NCI-H82 (cell line): ENCODE measurements at regions not wholly inside any gene's neighbourhood (a gene's known extent, or its start where the extent isn't known, plus 50 kb on each side); places are given as distances from the start of the nearest gene placed in this dataset.

Source experiments
- DNase-seq: peaks from one replicate; lab custom pipeline; 2025; lab: John Stamatoyannopoulos, UW

DNA sequence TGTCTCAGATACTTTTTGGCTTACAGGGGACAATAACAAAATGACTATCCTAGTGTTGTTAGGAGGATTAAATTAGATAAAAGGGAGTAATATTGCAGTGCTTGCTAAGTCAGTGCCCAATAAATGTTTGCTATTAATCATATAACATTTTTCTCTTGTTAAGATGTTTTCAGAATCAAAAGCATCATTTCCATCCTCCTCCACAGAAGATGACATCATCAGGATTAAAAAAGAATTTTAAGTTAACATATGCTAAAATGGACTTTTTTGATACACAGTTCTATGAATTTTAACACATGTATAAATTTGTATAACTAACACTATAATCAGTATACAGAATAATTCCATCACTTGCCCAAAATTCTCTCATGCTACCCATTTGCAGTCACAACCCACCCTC, 492.6 kb downstream of the GRIN2A start:
- no peak for DNase-seq

DNA sequence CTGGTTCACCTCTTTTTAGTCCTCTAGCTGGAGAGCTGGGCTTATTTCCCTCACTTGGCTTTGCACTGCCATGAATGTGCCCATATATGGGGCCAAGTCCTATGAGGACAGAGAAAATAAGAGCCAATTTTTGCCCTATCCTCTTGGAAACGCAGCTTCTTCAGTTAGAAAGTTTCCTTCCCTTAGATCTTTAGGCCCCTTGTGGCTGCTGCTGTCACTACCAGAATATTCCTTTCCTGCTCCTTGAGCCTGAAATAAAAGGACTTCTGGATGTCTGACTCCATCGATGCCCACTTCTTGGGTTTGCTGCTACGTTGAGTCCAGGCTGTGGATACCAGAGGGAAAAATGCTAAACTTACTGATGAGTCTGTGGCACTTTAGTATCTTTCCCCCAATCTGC, 487.1 kb downstream of the GRIN2A start:
- DNase-seq, result peak; percentile 9
